ENCODE measurements at regions not wholly inside any gene's neighbourhood (a gene's known extent, or its start where the extent isn't known, plus 50 kb on each side); places are given as distances from the start of the nearest gene placed in this dataset.

GRCh38 chr10:4653160-4653559 is 172.8 kb upstream of the AKR1E2 start:
- TF ChIP-seq, protein P1, sequence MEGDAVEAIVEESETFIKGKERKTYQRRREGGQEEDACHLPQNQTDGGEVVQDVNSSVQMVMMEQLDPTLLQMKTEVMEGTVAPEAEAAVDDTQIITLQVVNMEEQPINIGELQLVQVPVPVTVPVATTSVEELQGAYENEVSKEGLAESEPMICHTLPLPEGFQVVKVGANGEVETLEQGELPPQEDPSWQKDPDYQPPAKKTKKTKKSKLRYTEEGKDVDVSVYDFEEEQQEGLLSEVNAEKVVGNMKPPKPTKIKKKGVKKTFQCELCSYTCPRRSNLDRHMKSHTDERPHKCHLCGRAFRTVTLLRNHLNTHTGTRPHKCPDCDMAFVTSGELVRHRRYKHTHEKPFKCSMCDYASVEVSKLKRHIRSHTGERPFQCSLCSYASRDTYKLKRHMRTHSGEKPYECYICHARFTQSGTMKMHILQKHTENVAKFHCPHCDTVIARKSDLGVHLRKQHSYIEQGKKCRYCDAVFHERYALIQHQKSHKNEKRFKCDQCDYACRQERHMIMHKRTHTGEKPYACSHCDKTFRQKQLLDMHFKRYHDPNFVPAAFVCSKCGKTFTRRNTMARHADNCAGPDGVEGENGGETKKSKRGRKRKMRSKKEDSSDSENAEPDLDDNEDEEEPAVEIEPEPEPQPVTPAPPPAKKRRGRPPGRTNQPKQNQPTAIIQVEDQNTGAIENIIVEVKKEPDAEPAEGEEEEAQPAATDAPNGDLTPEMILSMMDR (IDR thresholded peaks at IDR 0.05; ENCODE audit: low read depth, low read length, poor library complexity, severe bottlenecking), result no peak
- no peak for TF ChIP-seq EZH2phosphoT487 (IDR thresholded peaks at IDR 0.05; ENCODE audit: borderline replicate concordance, low read length)
